ENCODE measurements at regions not wholly inside any gene's neighbourhood (a gene's known extent, or its start where the extent isn't known, plus 50 kb on each side); places are given as distances from the start of the nearest gene placed in this dataset.

DNA sequence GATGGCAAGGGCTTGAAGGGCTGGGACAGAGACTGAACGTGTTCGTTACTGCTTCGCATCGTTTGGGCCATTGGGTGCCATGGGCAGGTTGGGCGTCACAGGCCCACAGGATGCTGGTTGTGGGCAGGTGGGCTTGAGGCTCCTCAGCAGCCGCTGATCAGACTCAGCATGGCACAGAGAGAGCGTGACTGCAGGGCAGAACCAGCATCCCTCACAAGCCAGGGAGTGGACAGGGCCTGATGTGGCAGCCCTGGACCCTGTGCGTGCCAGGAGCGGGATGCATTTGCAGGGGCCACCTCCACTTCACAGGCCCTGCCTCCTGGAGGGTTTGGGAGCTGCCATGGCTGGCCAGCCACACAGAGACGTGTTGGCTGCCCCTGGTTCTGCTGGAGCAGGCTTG lies 1228.3 kb downstream of the BRD1 start:
- Histone ChIP-seq H3K9ac (ENCODE audit: low read depth, low read length) (no peak overlapping the region), H3K27me3 (ENCODE audit: control insufficient read depth, insufficient read depth, low read length) (no peaks in the 10 kb centered on the region), H2BK120ac (ENCODE audit: low read depth, low read length) (no peak overlapping the region), H3K79me1 (ENCODE audit: low read depth in 1 of 2, low read length in 2 of 2) (no peaks in the 10 kb centered on the region), H3K4me2 (ENCODE audit: low read depth, low read length) (no peak overlapping the region), H3K14ac (replicated peaks; ENCODE audit: low read depth, low read length) (no peak overlapping the region), H3K36me3 (ENCODE audit: control insufficient read depth, insufficient read depth, low read length) (no peaks in the 10 kb centered on the region), H2AK5ac (ENCODE audit: low read depth, low read length) (no peak overlapping the region), H3K9me1 (ENCODE audit: insufficient read depth, low read length) (no peaks in the 10 kb centered on the region), H3K23ac (ENCODE audit: low read depth, low read length) (no peak overlapping the region), H3K4ac (ENCODE audit: low read depth, low read length) (no peak overlapping the region), H2AK9ac (replicated peaks; ENCODE audit: low read depth, low read length, poor library complexity) (no peak overlapping the region), H2BK15ac (ENCODE audit: low read depth, low read length) (no peak overlapping the region), H3K18ac (ENCODE audit: low read depth, low read length) (no peak overlapping the region), H4K91ac (ENCODE audit: insufficient read depth, low read depth, low read length) (no peak overlapping the region), H3K4me1 (ENCODE audit: control insufficient read depth, insufficient read depth, low read length) (no peaks in the 10 kb centered on the region), H3K9me3 (ENCODE audit: control insufficient read depth, insufficient read depth, low read length) (peaks cover 70% of the 10 kb centered on the region), H3K4me3 (ENCODE audit: insufficient read depth, low read depth, low read length) (no peak overlapping the region), H4K8ac (ENCODE audit: low read depth in 2 of 2, low read length in 2 of 2) (no peak overlapping the region), H4K20me1 (ENCODE audit: insufficient read depth, low read length) (no peaks in the 10 kb centered on the region), H2BK20ac (ENCODE audit: low read depth, low read length) (no peak overlapping the region), H2BK5ac (ENCODE audit: low read depth, low read length, poor library complexity, severe bottlenecking) (no peak overlapping the region), H4K5ac (ENCODE audit: low read depth, low read length) (no peak overlapping the region), H2AFZ (replicated peaks; ENCODE audit: low read length, poor library complexity) (no peak overlapping the region), H3K56ac (ENCODE audit: extremely low read depth, insufficient read depth, low read length) (no peak overlapping the region), H3K27ac (ENCODE audit: insufficient read depth, low read length) (no peak overlapping the region)
- ChIA-PET POLR2A (ENCODE audit: unreplicated experiment) (no interaction called here), CTCF (no interaction called here)
- dilution Hi-C loops (cut with HindIII; ENCODE audit: low sequenced_read_pairs, unreplicated experiment) = no loop called here
- in situ Hi-C loops (cut with MboI; ENCODE audit: low sequenced_read_pairs) = no loop called here
- intact Hi-C loops (cut with micrococcal nuclease) = no loop called here
- WGBS, 2 experiments (ENCODE audit: extremely low coverage in 2 of 2, insufficient read length in 1 of 2) = 50% methylated on average over 2 of the region's 10 CpGs; no CpG with 5 or more reads in 1 of the 2 experiments
- no TSS peak for BruUV-seq (replicated peaks)
- TF ChIP-seq BHLHE40 (IDR thresholded peaks at IDR 0.05; ENCODE audit: low read depth, low read length) (no peak), MAFK (IDR thresholded peaks at IDR 0.05; ENCODE audit: low read depth, low read length) (no peak), POLR2A (IDR thresholded peaks at IDR 0.05; ENCODE audit: low read depth, low read length) (no peak), MAZ (IDR thresholded peaks at IDR 0.05; ENCODE audit: borderline replicate concordance, low read depth, low read length) (no peak), RAD21 (IDR thresholded peaks at IDR 0.05; ENCODE audit: low read length) (no peak), RFX5 (IDR thresholded peaks at IDR 0.05; ENCODE audit: low read depth, low read length) (no peak)
- TF ChIP-seq, protein P1, sequence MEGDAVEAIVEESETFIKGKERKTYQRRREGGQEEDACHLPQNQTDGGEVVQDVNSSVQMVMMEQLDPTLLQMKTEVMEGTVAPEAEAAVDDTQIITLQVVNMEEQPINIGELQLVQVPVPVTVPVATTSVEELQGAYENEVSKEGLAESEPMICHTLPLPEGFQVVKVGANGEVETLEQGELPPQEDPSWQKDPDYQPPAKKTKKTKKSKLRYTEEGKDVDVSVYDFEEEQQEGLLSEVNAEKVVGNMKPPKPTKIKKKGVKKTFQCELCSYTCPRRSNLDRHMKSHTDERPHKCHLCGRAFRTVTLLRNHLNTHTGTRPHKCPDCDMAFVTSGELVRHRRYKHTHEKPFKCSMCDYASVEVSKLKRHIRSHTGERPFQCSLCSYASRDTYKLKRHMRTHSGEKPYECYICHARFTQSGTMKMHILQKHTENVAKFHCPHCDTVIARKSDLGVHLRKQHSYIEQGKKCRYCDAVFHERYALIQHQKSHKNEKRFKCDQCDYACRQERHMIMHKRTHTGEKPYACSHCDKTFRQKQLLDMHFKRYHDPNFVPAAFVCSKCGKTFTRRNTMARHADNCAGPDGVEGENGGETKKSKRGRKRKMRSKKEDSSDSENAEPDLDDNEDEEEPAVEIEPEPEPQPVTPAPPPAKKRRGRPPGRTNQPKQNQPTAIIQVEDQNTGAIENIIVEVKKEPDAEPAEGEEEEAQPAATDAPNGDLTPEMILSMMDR (conservative IDR thresholded peaks at IDR 0.05; ENCODE audit: low read depth, low read length) = no peak
- DNase-seq = no peak
- no peak for ATAC-seq (ENCODE audit: low read depth)

All from IMR-90 (cell line).